ENCODE measurements at regions not wholly inside any gene's neighbourhood (a gene's known extent, or its start where the extent isn't known, plus 50 kb on each side); places are given as distances from the start of the nearest gene placed in this dataset.
"Not testable (repeated sequence)": the region's sequence is repeated elsewhere in the genome, so short reads cannot be mapped to it uniquely, and the experiment has no call there.

DNA sequence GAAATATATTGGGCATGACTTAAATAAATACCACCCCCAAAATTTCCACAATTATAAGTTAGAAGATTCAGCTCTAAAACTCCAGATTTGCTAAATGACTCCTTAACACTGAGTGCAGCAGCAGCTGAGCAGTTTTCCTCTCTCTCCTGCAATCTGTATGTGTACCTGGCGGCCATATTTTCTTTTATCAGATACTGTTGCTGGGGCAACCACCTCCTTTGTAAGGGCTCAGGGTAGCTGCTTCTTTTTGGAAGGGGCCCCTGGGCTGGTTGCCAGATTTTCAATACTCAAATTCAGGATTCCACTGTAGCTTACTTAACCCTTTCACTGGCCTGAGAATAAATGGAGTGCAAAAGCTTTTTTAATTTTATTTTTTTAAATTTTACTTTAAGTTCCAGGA lies 197.0 kb downstream of the TAF11L14 start:
- DNase-seq: peak; percentile 13

DNA sequence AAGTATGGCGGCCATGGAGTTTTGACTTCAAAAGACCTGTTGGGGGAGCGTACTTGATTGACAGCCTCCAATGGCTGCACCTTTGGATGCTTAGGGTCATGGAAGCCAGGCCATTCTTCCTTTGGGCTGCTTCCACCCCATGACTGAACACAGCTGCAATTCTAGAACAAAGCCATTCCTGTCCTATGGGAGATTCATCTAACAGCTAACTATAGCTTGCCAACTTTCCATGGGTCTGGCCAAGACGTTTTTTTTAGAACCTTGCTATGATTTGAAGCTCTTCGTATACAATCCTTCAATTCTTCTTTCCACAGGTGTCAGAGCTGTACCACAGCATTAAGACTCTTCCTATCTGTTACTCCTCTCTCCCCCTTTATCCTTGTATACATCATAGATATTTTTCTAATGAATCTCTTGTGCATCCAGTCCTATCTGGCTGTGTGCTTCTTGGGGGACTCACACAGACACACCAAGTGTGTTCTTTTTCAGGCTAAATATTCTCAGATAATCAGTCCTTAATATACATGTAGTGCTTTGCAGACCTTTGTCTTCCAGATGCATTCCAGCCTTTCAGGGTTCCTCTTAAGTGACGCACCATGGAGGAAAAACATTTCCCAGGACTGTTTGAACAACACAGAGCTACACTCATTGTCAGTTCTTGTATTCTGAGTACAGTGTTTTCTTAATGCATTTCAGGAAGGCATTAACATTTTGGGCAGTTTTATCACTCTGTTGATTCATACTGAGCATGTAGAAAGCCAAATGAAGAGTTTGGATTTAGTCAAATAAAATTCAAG lies 198.9 kb downstream of the TAF11L14 start:
- DNase-seq: no peak

DNA sequence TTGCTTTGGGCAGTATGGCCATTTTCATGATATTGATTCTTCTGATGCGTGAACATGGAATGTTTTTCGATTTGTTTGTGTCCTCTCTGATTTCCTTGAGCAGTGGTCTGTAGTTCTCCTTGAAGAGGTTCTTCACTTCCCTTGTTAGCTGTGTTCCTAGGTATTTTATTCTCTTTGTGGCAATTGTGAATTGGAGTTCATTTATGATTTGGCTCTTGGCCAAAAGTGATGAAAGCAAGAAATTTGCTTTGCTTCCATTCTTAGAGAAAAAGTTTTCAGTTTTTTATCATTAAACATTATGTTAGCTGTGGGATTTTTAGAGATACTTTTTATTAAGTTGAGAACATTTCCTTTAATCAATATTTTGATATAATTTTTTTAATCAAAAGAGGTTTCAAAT lies 203.5 kb downstream of the TAF11L14 start:
- DNase-seq: no peak

DNA sequence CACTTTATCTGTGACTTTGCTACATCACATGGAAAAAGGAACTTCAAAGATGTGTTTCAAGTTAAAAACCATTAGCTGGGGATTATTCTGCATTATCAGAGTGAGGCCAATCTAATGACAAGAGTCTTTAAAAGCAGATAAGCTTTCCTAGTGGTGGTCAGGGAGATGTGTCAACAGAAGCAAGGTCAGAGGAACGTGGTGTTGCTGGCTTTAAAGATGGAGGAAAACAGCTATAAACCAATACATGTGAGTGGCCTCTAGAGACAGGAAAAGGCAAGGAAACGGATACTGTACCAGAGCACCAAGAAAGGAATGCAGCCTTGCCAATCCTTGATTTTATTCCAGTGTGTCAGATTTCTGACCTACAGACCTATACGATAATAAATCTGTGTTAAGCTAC lies 204.2 kb downstream of the TAF11L14 start:
- no peak for DNase-seq

DNA sequence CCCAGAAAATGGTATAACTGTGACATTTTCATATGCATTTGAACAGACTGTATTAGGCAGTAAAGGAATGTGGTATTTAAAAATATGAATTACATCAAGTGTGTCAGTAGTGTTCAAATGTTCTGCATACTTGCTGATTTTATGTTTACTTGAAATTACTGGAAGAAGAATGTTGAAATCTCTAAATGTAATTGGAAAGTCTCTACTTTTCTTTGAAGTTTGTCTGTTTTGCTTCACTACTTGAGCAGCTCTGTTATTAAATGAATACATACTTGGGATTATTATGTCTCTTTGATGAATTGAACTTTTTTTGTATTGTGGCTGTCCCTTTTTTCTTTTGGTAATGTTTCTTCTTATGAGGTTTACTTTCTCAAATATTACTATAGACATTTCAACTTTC lies 205.6 kb downstream of the TAF11L14 start:
- no peak for DNase-seq

DNA sequence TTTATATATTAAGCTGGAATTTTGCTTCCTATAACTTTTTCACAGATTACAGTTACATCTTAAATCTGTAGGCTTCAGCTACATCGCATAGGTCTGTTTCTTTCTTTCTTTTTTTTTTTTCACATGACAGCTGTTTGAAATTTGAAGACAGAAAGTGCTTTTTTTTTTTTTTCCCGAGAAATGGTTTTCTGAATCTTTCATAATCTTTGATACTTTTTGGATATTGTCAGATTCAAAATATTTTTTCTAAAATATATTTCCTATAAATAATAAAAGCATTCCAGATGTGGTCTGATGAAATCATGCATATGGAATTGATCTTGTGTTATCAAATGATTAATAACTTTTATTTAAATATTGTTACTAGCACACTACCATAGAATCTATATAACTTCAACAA lies 212.2 kb downstream of the TAF11L14 start:
- DNase-seq: no peak

DNA sequence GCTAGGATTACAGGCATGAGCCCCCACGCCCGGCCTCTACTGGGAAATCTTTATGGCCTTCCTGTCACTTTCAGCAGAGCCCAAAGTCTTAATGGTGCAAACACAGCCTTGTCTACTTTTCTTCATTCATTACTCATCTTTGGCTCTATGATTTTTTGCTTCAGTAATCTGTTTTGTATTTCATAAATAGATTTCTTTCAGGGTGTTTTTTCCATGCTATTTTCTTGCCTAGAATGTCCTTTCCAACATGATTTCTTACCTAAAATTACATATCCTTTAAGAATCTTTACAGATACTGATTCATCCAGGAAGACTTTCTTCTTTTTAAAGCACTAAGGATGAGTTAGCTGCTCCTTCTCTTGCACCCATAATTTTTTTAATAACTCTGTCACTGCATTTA lies 213.0 kb downstream of the TAF11L14 start:
- DNase-seq: no peak

DNA sequence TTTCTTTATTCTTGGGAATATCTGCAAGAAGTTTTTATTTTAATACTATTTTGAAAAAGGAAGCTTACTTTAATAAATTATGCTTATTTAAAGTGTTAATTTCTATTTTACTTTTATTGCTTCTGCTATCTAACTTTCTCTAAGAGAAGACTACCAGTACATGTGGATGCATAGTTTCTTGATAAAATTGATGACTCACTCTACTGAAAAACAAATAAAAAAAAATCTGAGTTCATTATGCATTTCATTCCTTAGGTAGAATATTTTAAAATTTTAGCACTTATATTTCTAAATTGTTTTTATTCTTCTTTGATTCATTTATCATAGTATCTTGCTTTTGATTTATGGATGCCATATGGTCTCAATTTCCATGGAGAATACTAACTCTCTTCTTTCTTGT lies 217.9 kb downstream of the TAF11L14 start:
- DNase-seq: no peak

DNA sequence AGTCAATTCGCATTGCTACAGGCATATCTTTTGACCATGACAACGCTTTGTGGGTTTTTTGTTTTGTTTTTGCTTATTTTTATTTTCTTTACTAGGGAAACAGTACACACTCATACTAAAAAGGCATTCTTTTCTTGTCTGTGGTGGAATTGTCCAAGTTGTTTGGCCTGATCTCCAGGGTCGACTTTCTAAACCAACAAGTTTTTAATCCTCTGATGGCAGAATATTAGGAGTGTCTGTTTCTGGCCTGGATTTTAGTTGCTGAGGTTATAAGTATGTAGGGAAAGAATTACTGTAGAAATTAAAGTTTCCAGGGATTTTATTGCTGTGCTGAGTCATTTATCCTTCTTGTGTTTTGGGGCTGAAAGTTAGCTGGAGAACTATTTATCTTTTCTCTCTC lies 218.5 kb downstream of the TAF11L14 start:
- DNase-seq: no peak

DNA sequence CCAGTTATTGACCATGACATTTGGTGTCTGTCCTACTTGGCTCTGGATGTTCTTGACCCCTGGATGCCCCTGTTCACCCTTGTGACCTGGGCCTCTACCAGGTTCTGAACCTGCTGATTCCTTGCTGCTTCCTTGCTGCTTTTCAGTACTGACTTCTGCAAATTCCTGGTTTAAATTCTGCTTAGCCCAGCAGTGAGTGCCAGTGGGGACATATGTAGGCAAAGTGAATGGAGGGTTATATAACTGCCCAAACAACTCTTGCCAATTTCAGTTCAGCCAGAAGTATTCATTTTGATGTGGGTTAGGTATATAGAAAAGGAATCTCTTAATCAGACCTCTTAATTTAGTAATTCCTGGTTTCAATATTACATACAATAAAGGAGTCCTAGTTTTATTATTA lies 220.6 kb downstream of the TAF11L14 start:
- DNase-seq: no peak

DNA sequence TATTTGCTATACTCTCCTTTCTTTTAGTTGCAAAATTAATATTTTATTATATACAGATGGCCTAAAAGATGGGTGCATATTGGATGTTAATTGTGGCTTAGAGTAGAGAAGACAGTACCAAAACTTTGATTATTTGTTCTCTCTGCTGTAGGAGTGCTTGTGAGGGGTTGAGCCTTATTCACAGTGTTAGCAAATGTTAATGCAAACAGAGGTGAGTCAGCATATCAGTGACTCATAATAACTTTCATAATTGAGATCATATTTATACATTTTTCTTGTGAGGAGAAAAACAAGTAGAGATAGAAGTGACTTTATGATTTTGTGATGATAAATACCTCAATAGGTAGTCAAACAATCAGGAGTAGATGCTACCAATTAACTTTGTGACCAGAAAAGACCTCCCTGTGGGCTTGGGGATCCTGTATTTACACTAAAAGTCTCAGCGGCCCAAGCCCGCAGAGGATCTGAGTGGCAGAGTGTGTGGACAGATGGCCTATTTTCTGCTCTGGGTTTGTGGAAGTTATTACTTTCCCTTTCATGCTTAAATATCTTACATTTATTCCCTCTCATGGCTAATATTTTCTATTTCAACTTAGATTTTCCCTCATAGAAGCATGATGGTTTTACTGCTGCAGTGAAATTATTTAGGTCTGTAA lies 226.5 kb downstream of the TAF11L14 start:
- no peak for DNase-seq

DNA sequence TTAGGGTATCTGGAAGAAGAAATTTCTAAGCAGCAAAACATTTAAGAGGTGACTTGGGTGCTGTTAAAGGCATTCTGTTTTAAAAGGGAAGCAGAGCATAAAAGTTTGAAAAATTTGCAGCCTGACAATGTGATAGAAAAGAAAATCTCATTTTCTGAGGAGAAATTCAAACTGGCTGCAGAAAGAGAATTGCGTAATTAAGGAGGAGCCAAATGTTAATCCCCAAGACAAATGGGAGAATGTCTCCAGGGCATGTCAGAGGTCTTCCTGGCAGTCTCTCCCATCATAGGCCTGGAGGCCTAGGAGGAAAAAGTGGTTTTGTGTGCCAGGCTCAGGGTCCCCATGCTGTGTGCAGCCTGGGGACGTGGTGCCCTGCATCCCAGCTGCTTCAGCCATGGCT lies 230.6 kb downstream of the TAF11L14 start:
- not testable (repeated sequence) for DNase-seq

DNA sequence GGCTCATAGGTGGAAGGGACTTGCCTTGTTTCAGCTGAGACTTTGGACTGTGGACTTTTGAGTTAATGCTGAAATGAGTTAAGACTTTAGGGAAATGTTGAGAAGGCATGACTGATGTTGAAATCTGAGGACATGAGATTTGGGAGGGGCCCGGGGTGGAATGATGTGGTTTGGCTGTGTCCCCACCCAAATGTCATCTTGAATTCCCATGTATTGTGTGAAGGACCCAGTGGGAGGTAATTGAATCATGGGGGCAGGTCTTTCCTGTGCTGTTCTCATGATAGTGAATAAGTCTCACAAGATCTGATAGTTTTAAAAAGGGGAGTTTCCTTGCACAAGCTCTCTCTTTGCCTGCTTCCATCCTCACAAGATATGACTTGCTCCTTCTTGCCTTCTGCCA lies 231.7 kb downstream of the TAF11L14 start:
- not testable (repeated sequence) for DNase-seq

DNA sequence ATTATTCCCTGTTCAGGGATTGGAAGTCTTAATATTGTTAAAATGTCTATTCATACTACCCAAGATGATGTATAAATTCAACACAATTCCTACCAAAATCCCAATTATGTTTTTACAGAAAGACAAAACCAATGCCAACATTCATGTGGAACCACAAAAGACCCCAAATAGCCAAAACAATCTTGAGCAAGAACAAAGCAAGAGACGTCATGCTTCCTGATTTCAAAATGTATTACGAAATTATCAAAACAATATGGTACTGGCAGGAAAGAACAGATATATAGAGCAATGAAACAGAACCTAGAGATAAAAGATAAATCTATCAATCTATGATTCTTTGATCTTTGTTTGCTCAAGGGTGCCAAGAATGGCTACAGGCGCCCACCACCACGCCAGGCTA lies 237.9 kb downstream of the TAF11L14 start:
- DNase-seq: no peak

DNA sequence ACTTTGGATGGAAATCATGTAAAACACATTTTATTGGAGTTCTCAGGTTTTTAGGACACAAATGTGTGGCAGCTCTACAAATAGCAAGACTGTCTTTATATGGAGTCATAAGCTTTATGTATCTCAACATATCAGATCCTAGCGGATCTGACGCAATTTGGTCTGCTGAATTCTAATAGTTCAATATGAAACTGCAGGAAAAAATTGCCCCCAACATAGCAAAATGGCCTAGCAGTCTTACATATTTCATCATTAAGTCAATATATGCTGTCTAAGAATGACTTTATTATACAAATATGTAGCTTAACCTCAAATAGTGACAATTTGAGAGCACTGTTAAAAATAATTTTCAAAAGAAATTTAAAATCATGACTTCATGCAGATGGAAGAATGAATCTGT lies 244.3 kb downstream of the TAF11L14 start:
- DNase-seq: no peak

DNA sequence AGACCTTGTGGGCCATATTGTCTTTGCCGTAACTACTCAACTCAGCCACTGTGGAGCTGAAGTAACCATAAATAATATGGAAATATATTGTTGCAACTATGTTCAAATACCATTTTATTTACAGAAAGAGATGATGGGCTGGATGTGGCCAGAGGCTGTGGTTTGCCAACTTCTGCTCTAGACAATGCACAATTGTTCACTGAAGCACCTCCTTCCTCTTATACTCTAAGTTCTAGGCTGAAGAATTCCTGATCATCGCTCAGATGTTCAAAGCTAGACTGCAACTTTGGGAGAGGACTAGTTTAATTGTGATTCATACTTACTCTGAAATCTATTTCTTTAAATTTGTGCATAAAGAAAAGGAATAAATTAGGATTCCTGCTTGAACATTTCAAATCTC lies 245.0 kb downstream of the TAF11L14 start:
- no peak for DNase-seq

DNA sequence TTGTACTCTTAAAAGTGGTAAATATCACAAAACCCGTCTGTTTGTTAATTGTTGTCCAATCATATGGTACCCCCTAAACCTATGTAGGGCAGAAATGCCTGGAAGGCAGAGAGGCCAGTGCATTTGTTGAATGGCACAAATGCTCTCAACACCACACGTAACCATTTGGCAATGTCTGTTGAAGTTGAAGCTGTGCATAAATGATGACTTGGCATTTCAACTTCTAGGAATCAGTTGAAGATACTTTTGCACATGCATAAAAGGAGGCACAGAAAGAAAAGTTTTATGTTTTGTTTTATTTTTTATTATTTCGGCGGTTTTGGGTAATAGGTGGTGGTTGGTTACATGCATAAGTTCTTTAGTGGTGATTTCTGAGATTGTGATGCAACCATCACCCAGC lies 246.6 kb downstream of the TAF11L14 start:
- no peak for DNase-seq

DNA sequence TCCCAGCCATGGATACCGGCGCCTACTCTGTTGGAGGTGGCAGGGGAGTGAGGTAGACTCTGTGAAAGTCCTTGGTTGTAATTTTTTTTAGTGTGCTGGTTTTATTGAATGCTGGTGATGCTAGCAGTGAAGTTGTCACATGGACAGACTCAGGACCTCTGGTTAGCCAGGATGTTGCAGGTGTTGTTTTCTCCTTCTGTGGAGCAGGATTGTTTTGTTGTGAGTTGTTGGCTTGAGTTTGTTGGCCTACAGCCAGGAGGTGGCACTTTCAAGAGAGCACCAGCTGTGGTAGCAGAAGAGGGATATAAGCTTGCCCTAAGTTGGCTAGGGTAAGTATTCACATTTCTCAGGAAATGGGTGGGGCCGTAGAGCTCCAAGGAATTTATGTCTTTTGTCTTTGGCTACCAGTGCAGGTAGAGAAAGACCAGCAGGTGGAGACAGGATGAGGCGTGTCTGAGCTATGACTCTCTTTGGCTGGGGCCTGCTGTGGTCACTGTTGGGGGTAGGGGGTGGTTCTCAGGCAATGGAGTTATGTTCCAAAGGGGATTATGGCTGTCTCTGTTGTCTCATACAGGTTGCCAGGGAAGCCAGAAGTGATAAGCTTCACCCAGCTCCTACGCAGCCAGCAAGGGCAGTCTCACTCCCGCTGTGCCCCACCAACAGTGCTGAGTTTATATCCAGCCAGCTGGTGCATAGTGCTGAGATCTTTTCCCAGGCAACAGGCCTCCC lies 248.7 kb downstream of the TAF11L14 start:
- no peak for DNase-seq

DNA sequence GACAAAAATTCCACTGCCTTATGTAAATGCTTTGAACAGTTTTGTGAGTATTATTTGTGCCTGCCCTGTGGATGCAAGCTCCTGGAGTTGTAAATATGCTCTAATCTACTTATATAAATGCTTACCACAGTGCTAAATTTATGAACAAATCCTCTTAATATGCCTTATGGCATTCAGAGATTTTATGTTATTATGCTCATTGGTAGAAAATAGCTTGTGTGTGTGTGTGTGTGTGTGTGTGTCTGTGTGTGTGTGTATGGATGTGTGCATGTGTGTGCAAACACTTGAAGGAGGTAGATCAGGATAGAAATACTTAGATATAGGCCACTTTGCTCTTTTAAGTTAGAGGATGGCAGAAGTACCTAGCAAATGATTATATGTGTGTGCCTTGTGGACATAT lies 253.9 kb downstream of the TAF11L14 start:
- no peak for DNase-seq

DNA sequence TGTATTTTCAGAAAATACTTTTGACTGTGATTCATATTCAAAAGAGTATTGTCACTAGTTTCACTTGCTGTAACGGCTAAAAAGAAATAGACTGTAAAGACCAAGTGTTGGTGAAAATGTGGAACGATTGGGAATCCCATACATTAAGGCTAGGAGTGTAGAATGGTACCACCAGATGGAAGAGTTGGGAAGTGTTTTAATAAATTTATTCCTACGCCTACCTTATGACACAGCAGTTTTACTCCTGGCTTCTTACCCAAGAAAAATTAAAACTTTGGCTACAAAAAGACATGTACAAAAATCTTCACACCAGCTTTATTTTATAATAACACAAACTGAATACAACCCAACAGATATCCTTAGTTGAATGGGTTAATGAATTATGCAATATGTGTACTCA lies 256.2 kb downstream of the TAF11L14 start:
- DNase-seq: no peak

DNA sequence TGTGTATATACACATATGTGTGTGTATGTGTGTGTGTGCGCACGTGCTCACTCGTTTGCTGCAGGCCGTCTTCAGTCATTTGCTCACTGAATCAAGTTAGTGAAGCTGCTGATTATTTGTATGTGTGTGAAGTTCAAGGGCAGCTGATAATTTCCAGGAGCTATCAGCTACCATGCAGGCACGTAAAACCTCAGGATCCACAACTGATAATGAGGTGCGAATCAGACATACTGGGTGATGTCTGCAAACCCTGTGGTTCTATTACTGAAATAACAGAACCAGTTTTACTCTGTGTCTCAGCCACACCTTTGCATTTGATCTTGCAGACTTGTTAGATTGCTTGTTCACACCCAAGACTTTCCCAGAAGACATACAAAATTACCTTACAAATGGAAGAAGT lies 257.6 kb downstream of the TAF11L14 start:
- no peak for DNase-seq

DNA sequence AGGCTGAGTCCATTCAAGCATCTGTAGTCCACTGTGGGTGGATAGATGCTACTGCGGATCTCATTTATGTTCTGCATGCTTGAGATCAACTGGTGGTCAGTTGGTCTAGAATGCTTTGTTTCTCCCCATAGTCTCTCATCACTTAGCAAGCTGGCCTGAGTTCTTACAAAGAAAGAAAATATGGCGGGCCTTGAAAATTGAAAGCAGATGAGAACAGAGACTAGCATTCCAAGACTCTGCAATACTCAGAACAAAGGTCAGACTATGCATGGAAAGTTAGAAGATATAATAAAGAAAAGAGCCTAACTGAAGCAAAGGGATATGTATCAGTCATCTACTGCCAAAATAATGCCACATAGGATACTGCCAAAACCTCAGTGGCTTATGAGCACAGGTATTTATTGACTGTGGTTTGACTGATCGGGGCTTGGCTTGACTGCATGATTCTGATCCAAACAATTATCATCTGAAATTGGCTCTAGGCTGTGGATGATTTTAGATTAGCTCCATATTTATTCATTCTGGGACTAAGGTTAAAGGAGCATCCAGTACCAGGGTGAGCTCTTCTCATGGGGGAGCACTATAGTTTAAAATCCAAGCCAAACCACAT lies 258.9 kb downstream of the TAF11L14 start:
- no peak for DNase-seq

DNA sequence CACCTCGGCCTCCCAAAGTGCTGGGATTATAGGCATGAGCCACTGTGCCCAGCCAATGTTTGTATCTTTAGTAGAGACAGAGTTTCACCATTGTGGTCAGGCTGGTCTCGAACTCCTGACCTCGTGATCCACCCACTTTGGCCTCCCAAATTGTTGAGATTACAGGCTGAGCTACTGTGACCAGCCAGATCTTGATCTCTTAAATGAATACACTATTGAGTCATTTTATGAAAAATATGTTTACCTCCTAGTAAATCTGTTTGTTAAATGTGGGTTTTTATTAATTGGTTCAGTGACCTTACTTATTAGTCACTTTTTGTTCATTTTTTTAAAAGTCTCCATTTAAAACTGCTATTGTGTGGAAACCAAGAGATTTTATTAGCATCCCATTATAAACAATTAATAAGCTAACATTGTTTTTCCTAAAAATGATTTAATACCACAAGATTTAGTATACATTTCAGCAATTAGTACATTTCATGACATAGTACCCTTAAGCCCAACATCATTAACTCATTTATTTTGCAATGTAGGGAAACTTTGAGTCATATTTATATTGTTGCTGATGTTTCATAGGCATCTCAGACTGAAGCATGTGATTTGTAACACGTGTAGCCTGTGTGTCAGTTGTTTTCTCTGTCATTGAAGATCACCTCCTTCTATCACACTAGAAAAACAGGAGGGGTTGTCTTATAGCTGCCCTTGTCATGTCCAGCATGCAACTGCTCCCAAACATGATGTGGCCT lies 261.2 kb downstream of the TAF11L14 start:
- DNase-seq: no peak

Measured in DMS79 treated with DMSO at 0.1 percent for 48 hours (cell line).